ENCODE measurements at regions not wholly inside any gene's neighbourhood (a gene's known extent, or its start where the extent isn't known, plus 50 kb on each side); places are given as distances from the start of the nearest gene placed in this dataset.
"Not testable (repeated sequence)": the region's sequence is repeated elsewhere in the genome, so short reads cannot be mapped to it uniquely, and the experiment has no call there.

- no peak for DNase-seq
Measured at GRCh38 chr12:63406781-63407180, 255.8 kb upstream of the AVPR1A start.

GRCh38 chr12:63404611-63405010 lies 253.6 kb upstream of the AVPR1A start:
- no peak for DNase-seq

GRCh38 chr12:63403256-63403655 lies 252.3 kb upstream of the AVPR1A start:
- DNase-seq, result no peak

- DNase-seq, result no peak
Measured at GRCh38 chr12:63400718-63401117, 249.7 kb upstream of the AVPR1A start.

- no peak for DNase-seq
Measured at GRCh38 chr12:63400318-63400717, 249.3 kb upstream of the AVPR1A start.

GRCh38 chr12:63397807-63398206 lies 246.8 kb upstream of the AVPR1A start:
- no peak for DNase-seq

- no peak for DNase-seq
Measured at GRCh38 chr12:63396135-63396534, 245.1 kb upstream of the AVPR1A start.

- no peak for DNase-seq
Measured at GRCh38 chr12:63394983-63395382, 244.0 kb upstream of the AVPR1A start.

GRCh38 chr12:63394349-63394748 lies 243.3 kb upstream of the AVPR1A start:
- DNase-seq, result no peak

- no peak for DNase-seq
Measured at GRCh38 chr12:63389211-63389610, 238.2 kb upstream of the AVPR1A start.

GRCh38 chr12:63387771-63388170 lies 236.8 kb upstream of the AVPR1A start:
- no peak for DNase-seq

GRCh38 chr12:63382930-63383329 lies 231.9 kb upstream of the AVPR1A start:
- DNase-seq, result no peak

- DNase-seq, result no peak
Measured at GRCh38 chr12:63362791-63363190, 211.8 kb upstream of the AVPR1A start.

- DNase-seq, result no peak
Measured at GRCh38 chr12:63362166-63362565, 211.2 kb upstream of the AVPR1A start.

GRCh38 chr12:63354969-63355368 lies 204.0 kb upstream of the AVPR1A start:
- DNase-seq, result no peak

GRCh38 chr12:63353559-63353958 lies 202.6 kb upstream of the AVPR1A start:
- no peak for DNase-seq

GRCh38 chr12:63351370-63351769 lies 200.4 kb upstream of the AVPR1A start:
- DNase-seq, result no peak

GRCh38 chr12:63348556-63348955 lies 197.6 kb upstream of the AVPR1A start:
- no peak for DNase-seq

GRCh38 chr12:63337158-63337557 lies 186.2 kb upstream of the AVPR1A start:
- DNase-seq, result not testable (repeated sequence)

GRCh38 chr12:63326260-63326659 lies 175.3 kb upstream of the AVPR1A start:
- no peak for DNase-seq

GRCh38 chr12:63325757-63326156 lies 174.8 kb upstream of the AVPR1A start:
- DNase-seq, result no peak

GRCh38 chr12:63323942-63324341 lies 172.9 kb upstream of the AVPR1A start:
- DNase-seq, result no peak

GRCh38 chr12:63321373-63321772 lies 170.4 kb upstream of the AVPR1A start:
- no peak for DNase-seq

- DNase-seq, result no peak
Measured at GRCh38 chr12:63319936-63320633, 169.1 kb upstream of the AVPR1A start.

- no peak for DNase-seq
Measured at GRCh38 chr12:63319386-63319785, 168.4 kb upstream of the AVPR1A start.

All from activated effector memory CD4-positive, alpha-beta T cell treated with anti-CD3 and anti-CD28 coated beads, Interleukin-2, amount 50 U/mL, for 16 hours (primary cell).